WI38 (cell line): ENCODE measurements at regions not wholly inside any gene's neighbourhood (a gene's known extent, or its start where the extent isn't known, plus 50 kb on each side); places are given as distances from the start of the nearest gene placed in this dataset.

Experiments
- H3K4me3 ChIP-seq: 2 replicates; pipeline ENCODE4 v1.5.1; 2011; ENCODE audit warnings: low read depth, mild to moderate bottlenecking, control low read depth, low read length
- CTCF ChIP-seq: IDR thresholded peaks from 2 replicates; pipeline ENCODE4 v1.5.1; 2012; ENCODE audit warnings: low read depth, mild to moderate bottlenecking, control low read depth, low read length

GRCh38 chr2:150159300-150159699 lies 328.2 kb downstream of the RND3 start:
- no peak overlapping the region for H3K4me3 ChIP-seq
- TF ChIP-seq CTCF, result no peak

- no peak overlapping the region for H3K4me3 ChIP-seq
- TF ChIP-seq CTCF, result no peak
Measured at GRCh38 chr2:150156876-150157275, 330.6 kb downstream of the RND3 start.

- no peak for TF ChIP-seq CTCF
- H3K4me3 ChIP-seq, result no peak overlapping the region
Measured at GRCh38 chr2:150156415-150156814, 331.1 kb downstream of the RND3 start.

- TF ChIP-seq CTCF, result no peak
- H3K4me3 ChIP-seq, result no peak overlapping the region
Measured at GRCh38 chr2:150154308-150154797, 333.1 kb downstream of the RND3 start.

- no peak for TF ChIP-seq CTCF
- no peak overlapping the region for H3K4me3 ChIP-seq
Measured at GRCh38 chr2:150153646-150154307, 333.7 kb downstream of the RND3 start.

GRCh38 chr2:150152230-150152629 lies 335.2 kb downstream of the RND3 start:
- TF ChIP-seq CTCF, result no peak
- H3K4me3 ChIP-seq, result no peak overlapping the region

- no peak overlapping the region for H3K4me3 ChIP-seq
- TF ChIP-seq CTCF, result no peak
Measured at GRCh38 chr2:150150144-150150543, 337.3 kb downstream of the RND3 start.
